Stimulated activated CD4-positive, alpha-beta T cell treated with anti-CD3 and anti-CD28 coated beads, TNF-alpha, amount 100 ng/mL, for 1 hour (primary cell): ENCODE measurements at regions not wholly inside any gene's neighbourhood (a gene's known extent, or its start where the extent isn't known, plus 50 kb on each side); places are given as distances from the start of the nearest gene placed in this dataset.
"Not testable (repeated sequence)": the region's sequence is repeated elsewhere in the genome, so short reads cannot be mapped to it uniquely, and the experiment has no call there.

ENCODE experiments used
- DNase-seq, 3 donors: peaks; one replicate each; pipeline ENCODE4 v3.0.0-alpha.2; 2020; ENCODE audit warnings: low read depth in 3 of 3, low spot score in 1 of 3

DNA sequence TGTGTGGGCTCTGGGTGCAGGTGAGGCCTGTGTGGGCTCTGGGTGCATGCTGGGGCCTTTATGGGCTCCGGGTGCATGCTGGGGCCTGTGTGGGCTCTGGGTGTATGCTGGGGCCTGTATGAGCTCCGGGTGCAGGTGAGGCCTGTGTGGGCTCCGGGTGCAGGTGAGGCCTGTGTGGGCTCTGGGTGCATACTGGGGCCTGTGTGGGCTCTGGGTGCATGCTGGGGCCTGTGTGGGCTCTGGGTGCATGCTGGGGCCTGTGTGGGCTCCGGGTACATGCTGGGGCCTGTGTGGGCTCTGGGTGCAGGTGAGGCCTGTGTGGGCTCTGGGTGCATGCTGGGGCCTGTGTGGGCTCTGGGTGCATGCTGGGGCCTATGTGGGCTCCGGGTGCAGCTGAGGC is 80.5 kb upstream of the ACKR3 start:
- DNase-seq: not testable (repeated sequence)

DNA sequence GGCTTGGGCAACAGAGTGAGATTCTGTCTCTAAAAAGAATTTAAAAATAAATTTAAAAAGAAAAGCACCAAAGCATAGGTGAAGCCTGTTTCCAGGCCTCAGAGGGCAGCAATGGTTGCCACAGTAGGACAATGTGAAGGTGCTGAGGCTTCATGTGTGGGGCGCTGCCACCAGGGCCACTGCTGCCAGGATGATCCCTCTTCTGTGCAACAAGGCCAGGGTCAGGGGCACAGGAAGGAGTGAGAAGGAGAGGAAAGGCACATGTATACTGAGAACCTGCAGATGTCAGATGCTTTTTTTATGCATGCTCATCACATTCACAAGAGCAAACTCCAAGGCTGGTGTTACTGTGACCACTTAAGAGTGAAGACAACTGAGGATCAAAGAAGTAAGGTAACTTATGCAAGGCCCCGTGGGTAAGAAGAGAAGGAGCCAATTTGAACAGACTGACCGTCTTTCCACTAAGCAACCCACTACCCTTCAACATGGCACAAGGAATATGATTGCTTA is 79.7 kb upstream of the ACKR3 start:
- no peak for DNase-seq

DNA sequence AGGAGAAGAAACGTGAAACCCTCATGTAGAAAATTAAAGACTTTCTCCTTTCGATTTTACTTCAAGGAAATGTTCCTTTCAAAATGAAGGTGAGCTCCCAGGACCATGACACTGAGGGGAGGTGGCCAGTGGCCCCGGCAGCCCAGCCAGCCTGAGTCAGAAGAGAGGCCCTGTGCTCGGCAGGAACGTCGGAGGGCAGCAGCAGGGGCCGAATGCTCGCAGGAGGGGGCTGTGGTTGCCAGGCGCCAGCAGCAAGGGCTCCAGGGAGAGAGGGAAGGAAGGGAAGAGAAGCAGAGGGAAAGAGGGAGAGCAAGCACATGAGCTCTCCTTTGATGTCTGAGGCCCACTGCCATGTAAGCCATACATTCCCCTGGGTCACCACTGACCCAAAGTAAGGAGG is 73.3 kb upstream of the ACKR3 start:
- no peak for DNase-seq

DNA sequence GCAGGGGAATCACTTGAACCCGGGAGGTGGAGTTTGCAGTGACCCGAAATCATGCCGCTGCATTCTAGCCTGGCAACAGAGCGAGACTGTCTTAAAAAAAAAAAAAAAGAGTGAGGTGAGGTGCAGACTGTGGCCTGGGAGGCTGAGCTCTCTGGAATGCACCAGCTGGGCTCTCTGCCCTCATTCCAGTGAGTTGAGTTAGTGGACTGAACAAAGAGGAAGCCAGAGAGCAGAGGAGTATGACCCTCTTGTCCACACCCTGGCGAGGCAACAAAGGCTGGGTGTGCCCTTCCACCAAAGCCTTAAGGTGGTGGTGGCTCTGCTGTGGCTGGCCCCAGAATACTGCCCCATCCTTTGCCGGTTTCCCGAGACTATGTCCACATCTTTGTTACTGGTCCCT is 71.3 kb upstream of the ACKR3 start:
- DNase-seq: no peak

DNA sequence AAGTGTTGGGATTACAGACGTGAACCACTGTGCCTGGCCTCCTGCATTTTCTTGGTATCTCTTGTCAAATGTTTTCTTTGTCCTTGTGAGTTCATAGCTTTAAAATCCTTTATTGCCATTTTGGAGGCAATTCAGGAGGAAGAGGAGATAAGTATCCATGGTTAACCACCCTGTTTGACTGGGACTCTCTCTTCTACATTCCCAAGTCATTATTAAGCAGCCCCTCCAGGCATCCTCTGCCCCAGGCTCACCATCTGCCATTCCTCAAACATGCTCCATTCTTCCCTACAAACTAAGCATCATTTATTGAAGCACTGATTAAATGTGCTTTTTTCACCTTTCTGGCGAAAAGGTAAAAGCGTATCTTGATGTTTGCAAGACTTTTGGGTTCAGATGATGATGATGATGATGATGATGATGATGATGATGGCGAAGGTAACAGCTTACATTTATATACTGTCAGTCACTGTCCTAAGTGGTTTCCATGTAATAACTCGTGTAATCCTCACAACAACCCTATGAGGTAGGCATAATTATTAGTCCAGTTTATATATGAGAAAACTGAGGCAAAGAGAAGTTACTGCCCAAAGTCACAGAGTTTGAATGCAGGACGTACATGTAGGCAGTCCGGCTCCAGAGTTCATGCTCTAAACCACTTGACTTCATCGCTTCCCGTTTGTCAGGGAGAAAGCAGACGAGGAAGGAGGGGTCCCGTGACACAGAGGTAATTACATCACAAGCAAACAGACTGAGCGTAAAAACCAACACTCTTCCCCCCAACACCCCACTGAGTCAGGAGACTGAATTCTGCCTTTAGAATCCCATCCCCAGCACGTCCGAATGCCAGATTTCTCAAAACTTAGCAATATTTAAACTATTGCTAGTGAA is 69.7 kb upstream of the ACKR3 start:
- DNase-seq: no peak

DNA sequence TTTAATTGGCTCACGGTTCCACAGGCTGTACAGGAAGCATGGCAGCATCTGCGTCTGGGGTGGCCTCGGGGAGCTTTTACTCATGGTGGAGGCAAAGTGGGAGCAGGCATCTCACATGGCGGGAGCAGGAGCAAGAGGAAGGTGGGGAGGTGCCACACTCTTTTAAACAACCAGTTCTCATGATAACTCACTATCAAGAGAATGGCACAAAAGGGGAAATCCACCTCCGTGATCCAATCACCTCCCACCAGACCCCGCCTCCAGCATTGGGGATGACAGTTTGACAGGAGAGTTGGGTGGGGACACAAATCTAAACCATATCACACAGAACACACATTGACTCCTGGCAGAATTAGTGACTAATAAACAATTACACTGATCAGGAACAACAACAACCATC is 68.6 kb upstream of the ACKR3 start:
- no peak for DNase-seq

DNA sequence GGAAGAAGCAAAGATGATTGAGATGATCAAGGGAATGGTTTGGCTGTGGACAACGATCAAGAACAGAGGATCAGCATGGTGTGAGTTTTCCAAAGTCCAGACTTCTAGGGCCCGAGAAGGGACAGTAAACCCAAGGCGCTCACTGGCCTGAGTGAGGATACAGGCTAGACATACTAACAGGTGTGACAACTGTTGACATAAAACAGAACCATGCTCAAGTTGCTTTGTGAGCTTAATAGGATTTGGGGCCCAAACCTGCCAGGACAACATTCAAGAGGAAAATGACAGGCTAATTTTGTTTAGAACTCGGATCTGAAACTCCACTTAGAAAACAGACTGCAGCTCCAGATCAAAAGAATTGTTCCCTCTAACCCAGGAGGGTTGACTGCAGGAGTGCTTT is 68.1 kb upstream of the ACKR3 start:
- no peak for DNase-seq

DNA sequence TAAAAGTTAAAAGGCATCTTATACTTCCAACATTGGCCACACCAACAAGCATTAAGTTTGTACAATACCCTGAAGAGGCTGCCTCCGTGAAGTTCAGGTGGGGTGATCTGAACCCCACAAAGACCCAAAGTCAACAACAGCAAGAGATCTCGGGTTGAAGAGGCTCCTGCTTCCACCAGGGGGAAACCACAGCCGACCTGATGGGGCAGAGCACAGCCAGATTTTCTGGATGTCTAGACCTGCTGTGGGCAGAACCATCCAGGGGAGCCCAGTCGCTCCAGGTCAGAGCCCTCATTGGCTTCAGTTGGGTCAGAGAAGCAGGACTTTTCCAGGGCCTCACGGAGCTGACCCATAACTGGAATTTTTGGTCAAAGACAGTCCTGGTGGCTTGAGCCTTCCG is 66.5 kb upstream of the ACKR3 start:
- no peak for DNase-seq

DNA sequence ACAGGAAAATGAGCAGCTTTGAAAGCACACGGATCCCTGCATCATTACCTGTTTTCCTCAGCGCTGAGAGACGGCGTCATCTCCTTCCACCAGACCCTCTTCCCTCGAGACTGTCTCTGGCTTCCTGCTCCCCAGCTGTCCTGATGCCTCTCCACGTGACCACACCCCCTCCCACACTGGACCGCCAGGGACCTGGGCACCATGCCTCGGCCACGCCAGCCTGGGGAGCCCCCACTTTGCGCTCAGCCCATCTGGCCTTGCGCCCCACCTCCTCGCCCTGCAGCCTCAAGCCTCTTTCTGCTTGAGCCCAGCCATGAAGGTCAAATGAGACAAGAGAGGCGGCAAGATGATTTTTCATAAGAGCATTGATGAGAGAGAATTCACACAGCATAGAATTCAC is 66.0 kb upstream of the ACKR3 start:
- no peak for DNase-seq

DNA sequence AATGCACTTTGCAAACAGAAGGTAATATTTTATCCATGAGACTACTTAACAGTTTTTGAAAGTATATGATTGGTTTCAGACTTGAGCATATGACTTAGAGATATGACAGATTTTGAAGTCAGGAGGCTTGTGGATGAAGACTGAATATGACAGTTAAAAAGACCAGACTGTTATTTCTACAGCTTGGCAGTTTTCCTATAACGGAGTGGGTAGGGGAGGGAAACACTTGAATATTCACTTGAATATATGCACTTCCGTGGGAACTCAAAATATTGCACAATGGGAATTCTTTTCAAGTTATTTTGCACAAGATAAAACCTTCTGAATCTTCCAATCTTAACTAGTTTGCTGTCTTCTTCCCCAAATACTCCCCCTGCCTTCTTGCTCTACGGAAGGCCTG is 64.6 kb upstream of the ACKR3 start:
- DNase-seq: no peak

DNA sequence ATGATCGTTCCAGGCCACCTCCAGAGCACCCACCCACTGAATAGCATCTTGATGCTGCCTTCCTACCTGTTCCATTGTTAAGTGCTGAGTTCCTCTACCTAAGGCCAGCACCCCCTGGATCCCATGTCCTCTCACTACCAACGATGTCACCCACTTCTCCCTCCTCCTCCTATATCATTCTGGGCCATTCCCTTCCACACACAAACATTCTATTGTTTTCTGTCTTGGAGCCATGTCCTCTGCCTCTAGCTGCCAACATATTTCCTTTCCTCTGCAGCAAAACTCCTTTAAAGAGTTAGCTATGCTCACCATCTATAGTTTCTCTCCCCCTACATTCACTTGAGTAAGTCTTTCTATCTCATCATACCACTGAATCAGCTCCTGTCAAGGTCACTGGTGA is 64.0 kb upstream of the ACKR3 start:
- DNase-seq: no peak

DNA sequence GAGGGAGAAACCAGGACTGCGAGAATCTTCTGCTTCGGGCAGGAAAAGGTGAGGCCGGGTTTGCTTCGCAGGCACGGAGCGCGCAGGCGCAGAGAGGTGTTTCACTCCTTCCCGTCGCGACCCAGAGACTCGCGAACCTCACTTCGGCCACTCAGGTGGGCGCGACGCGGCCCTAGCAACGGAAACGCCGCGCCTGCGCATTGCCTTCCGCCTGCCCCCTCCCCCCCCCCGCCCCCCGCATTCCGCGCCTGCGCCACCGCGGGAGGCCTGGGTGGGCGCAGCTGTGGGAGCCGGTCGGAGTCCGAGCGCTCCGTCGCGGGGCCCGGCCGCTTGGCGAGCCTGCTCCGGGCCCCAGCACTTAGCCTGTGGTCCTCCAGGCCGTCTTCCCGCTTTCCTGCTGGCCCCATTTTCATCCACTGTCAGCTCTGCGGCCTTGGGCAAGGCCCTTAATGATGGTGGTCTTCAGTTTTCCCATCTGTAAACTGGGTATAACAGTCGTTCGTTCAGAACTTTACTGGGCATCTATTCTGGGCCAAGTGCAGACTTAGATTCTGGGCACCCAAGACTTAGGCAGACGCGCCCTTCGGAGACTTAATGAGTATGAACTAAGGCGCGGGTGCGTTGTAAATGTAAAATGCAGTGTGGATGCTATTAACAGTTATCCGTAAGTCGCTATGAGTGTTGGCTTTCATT is 62.1 kb upstream of the ACKR3 start:
- DNase-seq: peak; percentile 5 to 24 (median 22)

DNA sequence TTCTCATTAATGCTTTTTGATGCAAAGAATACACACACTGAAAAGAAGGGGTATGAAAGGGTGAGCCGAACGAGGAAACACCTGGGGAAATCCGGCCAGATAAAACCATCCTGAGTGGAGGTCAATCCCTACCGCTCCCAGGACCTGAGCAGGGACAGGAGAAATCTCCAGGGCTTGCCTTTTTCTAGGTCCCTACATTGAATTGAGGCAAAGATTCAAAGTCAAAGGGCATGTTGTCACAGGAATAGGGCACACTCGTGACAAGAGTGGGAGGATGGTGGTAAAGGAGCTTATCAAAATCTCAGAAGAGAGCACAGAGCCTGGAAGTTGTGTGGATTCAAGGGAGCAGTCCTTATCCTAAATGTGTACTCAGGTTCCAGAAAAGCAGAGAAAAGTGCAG is 61.2 kb upstream of the ACKR3 start:
- no peak for DNase-seq

DNA sequence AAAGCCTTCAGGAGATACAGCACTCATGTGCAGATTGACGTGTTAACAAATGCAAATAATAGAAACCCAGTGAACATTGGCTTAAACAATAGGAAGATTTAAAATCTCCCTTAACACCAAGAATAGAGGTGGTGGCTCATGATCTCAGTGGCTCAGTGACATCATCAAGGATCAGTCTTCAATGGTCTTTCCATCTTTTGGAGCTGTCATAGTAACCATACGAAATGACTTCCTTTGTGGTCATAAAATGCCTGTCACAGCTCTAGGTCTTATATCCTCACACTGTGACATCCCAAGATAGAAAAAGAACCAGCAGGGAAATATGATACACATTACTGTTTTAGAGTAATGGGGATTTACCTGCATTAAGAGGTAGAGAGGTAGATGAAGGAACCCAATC is 59.6 kb upstream of the ACKR3 start:
- no peak for DNase-seq

DNA sequence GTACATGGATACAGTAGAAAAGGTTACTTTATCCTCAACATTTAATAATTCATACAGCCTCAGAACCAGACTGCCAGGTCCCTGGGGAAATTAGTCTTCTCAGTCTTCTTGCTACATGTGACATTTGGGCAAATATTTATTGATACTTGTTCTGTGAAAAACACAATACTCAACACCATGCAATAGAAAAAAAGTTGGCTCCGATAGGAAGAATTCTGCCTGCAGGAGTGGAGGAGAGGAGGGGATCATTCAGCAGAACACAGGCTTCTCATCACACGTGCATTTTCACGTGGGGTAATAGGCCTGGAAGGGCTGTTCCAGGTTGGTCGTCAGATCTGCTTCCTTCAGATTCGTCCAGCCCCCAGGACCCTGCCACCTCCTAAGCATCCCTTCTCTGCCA is 58.4 kb upstream of the ACKR3 start:
- no peak for DNase-seq

DNA sequence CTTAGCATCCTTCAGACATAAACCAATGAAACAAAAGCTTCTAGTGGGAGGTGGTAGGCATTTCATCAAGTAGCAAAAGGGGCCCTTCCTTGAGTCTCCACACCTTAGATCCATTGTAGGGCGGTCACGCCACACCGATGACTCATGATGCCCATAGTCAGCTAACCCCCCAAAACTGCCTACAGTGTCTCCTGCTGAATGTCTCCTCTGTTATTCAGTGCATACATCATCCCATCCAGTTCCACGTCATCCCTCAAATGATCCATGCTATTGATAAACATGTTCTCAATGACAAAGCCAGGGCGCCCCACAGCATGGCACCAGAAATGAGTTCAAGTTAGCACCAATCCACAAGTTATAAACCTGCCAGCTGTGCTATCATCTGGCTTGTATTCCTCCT is 57.4 kb upstream of the ACKR3 start:
- no peak for DNase-seq

DNA sequence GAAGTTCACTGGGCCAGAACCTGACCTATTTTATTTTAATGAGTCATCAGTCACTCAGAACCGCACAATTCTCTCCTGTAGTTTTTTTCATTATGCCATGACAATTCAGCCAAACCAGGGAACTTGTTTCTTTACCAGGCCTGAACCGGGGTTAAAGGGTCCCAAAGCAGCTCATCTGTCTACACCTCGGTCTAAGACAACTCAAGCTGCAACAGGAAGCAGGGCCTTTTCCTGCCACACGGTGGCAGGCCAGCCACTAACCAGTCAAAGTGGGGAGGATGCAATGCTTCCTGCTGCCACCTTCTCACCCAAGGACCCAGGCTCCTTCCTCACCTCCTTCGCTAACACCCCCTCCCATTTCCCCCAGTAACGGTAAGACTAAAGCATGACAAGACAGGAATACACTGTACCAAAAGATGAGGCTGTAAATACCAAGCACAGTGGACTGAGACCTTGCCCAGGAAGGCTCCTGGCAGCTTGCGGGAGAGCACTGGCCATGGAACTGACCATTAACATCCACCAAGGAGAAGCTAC is 56.7 kb upstream of the ACKR3 start:
- peak; percentile 17 to 43 (median 42) for DNase-seq

DNA sequence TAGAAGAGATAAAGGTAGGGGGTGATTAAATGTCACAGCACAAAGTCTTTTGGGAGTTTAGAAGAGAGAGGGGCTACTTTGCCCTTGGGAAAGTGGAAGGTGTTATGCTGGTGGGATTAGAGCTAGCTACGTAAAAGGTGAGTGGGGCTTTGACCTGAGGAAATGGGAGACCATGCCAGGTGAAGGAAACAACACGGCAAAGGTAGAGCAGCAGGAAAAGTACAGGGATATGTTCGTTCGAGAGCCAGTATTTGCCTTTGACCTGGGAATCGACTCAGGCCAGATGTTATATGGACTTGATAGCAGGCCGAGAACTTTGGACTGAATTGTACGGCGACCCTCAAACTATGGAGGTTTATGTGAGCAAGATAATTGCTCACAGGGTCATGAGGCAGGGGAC is 55.7 kb upstream of the ACKR3 start:
- no peak for DNase-seq

DNA sequence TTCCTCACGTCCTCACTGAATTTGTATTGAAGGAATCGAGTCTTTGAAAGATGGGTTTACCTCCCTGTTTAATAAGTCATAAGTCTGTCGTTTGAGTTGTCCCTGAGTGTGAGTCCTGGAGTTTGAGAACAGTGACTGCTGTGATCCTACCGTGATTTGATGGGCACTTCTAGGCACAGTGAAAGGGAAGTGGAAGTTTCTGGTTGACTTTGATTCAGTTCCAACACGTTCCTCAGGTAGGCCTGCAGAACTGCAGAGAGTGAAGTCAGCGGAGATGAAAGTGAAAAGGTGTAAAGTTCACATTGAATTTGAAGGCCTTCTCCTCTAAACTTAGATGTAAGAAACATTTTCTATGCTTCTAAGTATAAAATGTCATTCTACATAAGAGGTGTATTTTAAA is 52.9 kb upstream of the ACKR3 start:
- DNase-seq: no peak

DNA sequence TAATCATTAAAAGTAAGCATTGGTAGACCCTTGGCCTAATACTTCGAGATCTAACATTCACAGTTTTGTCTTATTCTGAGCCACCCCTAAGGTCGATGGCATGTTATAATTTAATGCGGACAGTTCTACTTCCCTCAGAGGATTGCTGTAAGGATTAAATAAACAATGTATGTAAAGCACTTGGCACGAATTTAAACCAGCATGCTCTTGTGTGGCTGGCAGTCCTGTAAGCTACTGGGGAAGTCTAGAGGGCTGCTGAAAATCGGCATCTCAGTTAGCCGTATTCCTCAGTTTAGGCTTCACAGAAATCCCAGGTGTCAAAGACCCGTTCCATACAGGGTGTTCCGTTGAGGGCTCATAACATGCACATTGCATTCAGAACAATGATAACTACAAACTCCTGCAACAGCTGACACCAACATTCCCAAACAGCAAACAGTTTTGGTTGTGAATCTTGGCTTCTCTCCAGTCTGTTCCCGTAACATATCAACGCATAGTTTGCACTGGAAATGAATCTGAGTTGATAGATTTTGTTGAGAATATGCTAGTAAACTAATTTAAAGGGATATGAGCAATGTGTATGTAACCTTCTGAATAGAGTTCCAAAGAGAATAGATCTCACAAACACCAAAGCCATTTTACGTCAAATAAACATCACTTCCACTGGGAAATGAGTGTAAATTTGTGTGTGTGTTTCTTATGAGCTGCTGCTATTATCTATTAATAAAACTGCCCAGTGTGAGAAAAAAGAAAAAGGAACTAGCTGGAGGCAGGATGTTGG is 52.2 kb upstream of the ACKR3 start:
- DNase-seq: no peak
